ENCODE measurements at regions not wholly inside any gene's neighbourhood (a gene's known extent, or its start where the extent isn't known, plus 50 kb on each side); places are given as distances from the start of the nearest gene placed in this dataset.

DNA sequence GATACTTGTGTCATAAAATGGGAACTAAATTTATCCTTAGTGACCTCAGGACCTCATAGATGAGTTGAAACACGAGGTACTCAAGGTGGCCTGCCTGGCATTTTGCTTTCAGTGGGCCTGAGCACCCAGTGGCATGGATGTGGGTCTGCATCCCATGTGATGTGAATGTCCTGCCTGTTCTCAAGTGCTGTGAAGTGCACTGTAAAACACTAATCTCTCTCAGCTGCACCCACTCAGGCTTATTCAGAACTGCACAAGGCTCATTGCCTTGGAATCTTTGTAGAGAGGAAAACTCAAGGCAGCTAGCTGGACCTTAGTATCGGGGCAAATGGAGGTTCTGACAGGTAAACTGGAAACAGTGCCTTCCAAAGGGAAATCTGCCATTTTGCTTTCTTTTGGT lies 767.0 kb downstream of the TUSC7 start:
- DNase-seq (ENCODE audit: low read depth), result no peak
- in situ Hi-C loops (cut with HindIII; ENCODE audit: low pct_unique_long_range_greater_than_20kb, low sequenced_read_pairs), result no loop called here

DNA sequence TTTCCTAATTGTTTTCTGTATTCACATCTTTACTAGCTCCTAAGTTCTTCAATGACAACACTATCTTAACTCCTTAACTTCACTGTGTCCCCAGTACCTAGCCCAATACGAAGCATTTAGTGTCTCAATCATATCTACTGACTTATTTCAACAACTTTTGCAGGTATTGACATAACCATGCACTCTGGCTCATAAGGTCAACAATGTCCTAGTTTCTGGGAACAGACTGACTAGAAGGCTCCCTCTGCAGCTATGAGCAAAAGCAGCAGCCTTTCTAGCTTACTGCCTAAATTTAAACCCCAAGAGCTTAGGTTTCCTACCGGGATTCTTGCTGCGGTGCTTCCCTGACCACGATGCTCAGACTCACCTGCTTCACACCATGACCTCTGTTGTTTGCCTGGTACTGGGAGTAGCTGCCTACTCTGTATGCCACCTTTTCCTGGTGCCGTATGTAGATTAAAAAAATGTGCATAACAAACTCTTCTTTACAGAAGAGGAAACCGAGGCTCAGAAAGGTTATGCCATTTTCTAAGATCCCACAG lies 767.7 kb downstream of the TUSC7 start:
- no peak for DNase-seq (ENCODE audit: low read depth)

DNA sequence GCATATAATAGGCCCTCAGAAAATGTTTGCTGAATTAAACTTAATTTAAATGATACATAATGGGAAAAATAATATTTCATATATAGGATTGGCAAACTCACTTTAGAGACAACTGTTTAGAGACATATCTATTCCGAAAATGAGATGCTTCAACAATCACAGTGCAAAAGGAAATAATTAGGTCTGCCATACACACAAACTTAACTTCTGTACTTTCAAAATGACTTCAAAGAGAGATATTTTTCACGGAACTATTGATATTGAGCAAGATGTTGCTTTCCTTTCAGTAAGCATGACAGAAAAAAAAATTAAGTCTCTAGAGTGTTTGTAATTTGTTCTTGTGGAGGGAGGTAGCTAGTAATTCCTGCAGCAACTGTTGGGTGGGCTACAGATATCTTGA lies 769.5 kb downstream of the TUSC7 start:
- in situ Hi-C loops (cut with HindIII; ENCODE audit: low pct_unique_long_range_greater_than_20kb, low sequenced_read_pairs), result no loop called here

More for the DNA sequence above, 767.7 kb downstream of the TUSC7 start:
- in situ Hi-C loops (cut with HindIII; ENCODE audit: low pct_unique_long_range_greater_than_20kb, low sequenced_read_pairs), result no loop called here

DNA sequence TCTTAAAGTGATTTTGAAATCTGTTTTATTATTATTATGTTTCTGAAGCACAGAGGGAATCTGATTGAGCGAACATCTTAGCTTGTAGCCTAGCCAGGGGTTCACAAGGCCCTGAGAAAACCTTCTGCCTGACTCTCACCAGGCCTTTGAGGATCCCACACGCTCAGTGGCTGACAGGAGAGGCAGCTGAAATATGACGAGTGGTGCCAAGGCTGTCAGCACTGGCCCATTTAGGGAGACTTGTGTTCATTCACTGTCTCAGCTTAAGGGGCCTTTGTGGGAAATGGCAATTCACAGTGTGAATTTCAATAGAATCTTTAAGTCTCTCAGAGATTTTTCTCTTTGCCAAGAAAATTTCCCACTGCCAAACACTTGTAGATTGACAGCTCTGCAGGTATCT lies 770.9 kb downstream of the TUSC7 start:
- in situ Hi-C loops (cut with HindIII; ENCODE audit: low pct_unique_long_range_greater_than_20kb, low sequenced_read_pairs), result no loop called here

More for the DNA sequence above, 769.5 kb downstream of the TUSC7 start:
- no peak for DNase-seq (ENCODE audit: low read depth)

DNA sequence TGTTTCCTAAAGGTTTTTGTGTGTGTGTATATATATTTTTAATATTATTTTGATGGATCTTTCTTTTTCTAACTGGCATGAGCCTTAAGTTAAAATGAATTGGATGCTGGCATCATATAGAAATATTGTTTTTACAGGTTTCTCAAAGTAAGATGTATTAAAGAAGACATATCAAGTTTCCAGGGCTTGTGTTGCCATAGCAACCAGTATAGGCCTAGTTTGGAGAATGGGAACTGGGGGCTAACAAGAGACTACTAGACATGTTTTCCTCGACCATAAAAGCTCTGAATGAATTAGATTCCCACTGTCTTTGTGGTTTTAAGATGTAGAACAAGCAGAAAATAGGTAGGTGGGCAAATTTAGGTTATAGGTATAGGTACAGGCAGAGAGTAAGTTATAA lies 771.4 kb downstream of the TUSC7 start:
- no peak for DNase-seq (ENCODE audit: low read depth)
- in situ Hi-C loops (cut with HindIII; ENCODE audit: low pct_unique_long_range_greater_than_20kb, low sequenced_read_pairs), result no loop called here

More for the DNA sequence above, 770.9 kb downstream of the TUSC7 start:
- no peak for DNase-seq (ENCODE audit: low read depth)

DNA sequence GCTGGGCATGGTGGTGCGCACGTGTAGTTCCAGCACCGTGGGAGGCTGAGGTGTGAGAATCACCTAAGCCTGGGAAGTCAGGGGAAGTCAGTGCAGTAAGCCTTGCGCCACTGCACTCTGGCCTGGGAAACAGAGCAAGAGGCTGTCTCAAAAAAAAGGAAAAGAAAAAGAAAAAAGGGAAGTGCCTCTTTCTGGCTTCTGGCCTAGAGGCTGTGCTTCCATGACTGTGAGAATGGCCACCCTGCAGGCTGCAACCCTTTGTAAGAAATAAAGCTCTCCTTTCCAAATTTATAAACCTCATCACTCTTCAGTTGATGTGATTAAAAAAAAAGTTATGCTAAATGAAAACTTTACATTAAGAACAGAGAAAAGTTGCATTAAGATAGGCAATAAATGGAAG lies 774.3 kb downstream of the TUSC7 start:
- no peak for DNase-seq (ENCODE audit: low read depth)
- in situ Hi-C loops (cut with HindIII; ENCODE audit: low pct_unique_long_range_greater_than_20kb, low sequenced_read_pairs), result no loop called here

DNA sequence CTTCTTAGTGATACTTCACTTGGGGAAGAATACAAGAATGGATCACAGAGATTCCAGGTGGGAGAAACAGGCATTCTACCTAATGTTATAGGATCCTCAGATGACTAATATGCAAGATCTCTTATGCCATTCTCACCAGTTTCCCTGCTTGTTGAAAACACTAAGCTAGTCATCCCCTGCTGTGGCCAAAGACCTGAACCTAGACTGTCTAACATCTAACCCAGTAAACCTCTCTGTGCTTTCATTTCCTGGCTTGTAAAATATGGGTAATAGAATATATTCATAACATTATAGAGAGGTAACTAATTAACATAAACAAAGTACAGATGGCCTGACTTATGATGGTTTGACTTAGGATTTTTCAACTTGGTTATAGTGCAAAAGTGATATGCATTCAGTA lies 776.3 kb downstream of the TUSC7 start:
- in situ Hi-C loops (cut with HindIII; ENCODE audit: low pct_unique_long_range_greater_than_20kb, low sequenced_read_pairs), result no loop called here

DNA sequence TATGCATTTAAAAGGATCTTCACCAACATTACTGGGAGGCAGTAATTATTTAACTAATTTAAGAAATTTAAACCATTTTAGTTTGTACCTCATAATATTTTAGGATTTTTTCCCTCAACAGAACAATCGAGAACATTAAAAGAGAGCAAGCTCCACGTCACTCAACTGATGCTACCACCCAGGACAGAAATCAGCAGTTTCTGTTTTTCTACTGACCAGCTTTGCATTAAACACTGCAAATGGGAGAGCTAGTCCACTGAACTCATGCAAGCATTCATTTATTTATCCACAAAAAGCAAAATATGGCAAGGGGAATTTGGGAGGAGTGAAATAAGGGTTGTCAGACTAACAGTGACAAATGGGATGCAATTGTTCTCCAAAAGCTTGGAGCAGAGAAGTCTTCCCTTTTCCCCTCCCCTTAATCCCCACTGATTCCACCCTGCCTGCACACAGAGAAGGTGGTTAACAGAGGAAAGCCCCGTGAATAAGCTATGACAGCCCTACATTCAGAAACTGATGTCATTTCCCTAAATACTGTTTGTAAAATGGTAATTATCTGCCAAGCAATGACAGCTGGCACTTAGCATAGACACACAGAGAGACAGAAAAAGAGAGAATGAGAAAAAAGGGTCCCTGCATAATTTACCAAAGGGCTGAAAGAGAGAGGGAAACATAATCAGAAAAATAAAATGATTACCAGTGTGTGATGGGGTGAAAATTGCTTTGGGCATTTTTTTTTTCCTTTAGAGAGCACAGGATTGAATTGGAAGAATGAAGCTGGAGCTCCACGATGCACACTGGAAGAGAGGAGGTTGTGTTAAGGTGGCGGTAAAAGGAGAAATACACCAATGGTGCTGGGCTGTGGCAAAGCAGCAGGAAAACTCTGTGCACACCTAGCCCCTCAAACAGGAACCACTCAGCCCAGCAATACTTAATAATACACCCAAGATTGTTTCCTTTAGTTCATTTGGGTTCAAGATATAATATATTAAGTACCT lies 777.4 kb downstream of the TUSC7 start:
- DNase-seq (ENCODE audit: low read depth), result no peak
- in situ Hi-C loops (cut with HindIII; ENCODE audit: low pct_unique_long_range_greater_than_20kb, low sequenced_read_pairs), result no loop called here

More for the DNA sequence above, 776.3 kb downstream of the TUSC7 start:
- DNase-seq (ENCODE audit: low read depth), result no peak

DNA sequence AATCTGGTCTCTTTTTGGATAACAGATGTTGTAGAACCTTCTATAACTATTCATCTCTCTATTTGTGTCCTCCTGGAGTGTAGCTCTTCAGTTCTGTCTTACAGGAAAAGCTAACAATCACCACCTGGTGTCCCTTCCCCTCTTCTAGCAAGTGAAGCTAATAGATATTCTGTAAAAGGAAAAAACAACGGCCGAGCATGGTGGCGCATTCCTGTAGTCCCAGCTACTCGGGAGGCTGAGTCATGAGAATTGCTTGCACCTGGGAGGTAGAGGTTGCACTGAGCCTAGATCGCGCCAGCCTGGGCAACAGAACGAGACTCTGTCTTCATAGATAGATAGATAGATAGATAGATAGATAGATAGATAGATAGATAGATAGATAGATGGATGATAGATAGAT lies 779.4 kb downstream of the TUSC7 start:
- in situ Hi-C loops (cut with HindIII; ENCODE audit: low pct_unique_long_range_greater_than_20kb, low sequenced_read_pairs), result no loop called here
- DNase-seq (ENCODE audit: low read depth), result no peak

DNA sequence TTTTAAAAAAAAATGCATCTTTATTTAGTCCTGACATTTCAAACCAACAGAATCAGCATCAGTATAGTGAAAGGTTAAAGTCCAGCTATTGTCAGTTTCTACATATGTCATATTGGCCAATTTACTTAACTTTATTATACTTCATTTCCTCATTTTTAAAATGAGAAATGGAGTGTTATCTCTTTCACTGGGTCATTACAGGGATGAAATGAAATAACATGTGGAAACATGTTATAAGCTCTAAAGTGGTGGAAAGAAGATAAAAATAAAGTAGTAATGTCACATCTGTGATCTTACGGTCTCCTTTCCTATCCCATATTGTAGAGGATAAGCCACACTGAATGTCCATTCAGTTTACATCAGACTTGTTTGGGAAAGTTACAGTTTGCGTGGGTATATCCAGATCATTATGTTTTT lies 780.1 kb downstream of the TUSC7 start:
- no peak for DNase-seq (ENCODE audit: low read depth)
- in situ Hi-C loops (cut with HindIII; ENCODE audit: low pct_unique_long_range_greater_than_20kb, low sequenced_read_pairs), result no loop called here

DNA sequence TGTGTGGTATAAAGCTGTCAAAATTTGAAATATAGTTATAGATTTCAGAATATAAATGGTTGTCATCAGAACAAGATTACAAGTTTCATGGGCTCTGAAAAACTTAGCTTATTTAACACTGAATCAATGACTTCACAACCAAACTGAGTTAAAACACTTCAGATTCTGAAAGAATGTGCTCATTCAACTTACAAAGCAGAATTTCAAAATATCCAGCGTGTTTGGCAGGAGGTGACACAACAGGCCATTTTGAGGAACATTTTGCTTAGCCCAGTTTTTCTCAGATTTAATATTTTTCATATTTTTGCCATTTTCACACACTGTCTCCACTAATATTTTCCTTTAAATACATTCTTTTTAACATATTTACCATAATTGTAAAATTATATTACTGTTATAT lies 781.1 kb downstream of the TUSC7 start:
- no peak for DNase-seq (ENCODE audit: low read depth)
- in situ Hi-C loops (cut with HindIII; ENCODE audit: low pct_unique_long_range_greater_than_20kb, low sequenced_read_pairs), result no loop called here

DNA sequence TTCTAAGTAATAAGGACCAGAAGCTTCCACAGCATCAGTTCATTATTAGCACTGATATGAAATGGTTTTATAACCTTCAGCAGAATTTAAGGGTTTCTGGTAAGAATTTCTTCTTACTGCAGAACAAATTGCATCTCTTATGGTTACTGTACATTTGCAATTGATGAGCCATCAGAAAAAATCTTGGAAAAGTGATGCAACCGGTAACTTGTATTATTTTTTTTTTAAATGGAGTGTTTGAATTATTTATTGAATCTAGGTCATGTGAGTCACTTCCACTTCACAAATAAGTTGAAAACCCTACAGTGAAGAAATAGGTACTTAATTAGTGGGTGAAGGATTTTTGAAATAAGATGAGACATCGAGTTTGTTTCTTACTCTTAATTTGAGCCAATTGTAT lies 786.0 kb downstream of the TUSC7 start:
- in situ Hi-C loops (cut with HindIII; ENCODE audit: low pct_unique_long_range_greater_than_20kb, low sequenced_read_pairs), result no loop called here
- DNase-seq (ENCODE audit: low read depth), result no peak

DNA sequence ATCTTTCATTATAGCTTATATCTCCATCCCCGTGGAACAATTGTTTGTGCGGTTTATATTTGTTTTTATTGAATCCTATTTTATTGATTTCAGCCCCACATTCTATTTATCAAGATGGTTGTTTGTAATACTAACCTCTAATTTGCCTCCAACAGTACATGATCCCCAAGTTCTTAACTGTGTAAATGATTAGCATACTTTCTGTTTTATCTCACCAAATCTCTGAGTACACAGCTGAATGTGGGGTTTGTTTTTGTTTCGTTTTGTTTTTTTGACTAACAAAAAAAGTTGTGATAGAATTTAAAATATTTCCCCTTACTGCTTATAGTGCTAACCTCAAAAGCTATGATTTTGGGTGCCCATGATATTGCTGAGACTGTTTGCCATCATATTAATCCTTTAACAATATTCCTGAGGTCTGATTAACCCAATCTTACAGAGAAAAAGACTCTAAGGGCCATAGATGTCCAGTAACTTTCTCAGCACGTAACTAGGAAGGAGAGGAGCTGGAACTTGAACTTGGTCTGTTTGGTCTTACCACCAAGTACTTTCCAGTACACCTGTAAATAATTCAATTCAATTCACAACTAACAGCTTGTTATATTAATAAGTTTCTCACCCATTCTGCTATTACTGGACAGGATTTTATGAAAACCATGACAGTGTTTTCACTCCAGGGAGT lies 789.8 kb downstream of the TUSC7 start:
- in situ Hi-C loops (cut with HindIII; ENCODE audit: low pct_unique_long_range_greater_than_20kb, low sequenced_read_pairs), result no loop called here
- DNase-seq (ENCODE audit: low read depth), result no peak

DNA sequence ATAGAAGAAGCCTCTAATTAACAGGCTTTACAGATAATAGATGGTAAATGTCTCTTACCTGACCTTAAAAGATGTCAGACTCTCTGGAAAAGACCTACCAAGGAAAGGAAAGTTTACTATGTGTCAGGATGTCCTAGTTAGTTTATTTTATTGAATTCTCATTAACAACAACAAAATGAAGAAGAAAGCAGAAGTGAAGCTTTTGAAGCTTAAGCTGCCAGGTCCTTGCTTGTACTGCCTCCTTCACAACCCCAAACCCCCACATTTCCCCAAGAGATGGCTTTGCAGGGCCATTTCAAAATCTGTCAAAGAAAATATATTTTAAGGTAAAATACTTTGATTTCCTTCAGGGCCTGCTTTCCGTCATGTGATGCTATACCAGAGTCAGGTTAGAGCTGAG lies 798.4 kb downstream of the TUSC7 start:
- in situ Hi-C loops (cut with HindIII; ENCODE audit: low pct_unique_long_range_greater_than_20kb, low sequenced_read_pairs), result no loop called here
- DNase-seq (ENCODE audit: low read depth), result no peak

DNA sequence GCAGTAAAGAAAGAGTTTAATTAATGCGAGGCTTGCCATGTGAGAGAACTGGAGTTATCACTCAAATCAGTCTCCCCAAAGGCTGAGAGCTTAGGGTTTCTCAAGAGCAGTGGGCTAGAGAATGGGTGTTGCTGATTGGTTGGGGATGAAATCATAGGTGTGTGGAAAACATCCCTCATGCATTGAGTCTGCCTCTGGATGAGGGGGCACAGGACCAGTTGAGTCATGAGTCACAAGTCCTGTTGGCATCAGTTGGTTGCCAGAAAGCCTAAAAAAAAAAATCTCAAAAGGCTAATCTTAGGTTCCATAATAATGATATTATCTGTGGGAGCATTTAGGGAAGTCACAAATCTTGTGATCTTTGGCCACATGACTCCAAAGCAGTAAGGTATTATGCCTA lies 800.3 kb downstream of the TUSC7 start:
- DNase-seq (ENCODE audit: low read depth), result no peak
- in situ Hi-C loops (cut with HindIII; ENCODE audit: low pct_unique_long_range_greater_than_20kb, low sequenced_read_pairs), result no loop called here

DNA sequence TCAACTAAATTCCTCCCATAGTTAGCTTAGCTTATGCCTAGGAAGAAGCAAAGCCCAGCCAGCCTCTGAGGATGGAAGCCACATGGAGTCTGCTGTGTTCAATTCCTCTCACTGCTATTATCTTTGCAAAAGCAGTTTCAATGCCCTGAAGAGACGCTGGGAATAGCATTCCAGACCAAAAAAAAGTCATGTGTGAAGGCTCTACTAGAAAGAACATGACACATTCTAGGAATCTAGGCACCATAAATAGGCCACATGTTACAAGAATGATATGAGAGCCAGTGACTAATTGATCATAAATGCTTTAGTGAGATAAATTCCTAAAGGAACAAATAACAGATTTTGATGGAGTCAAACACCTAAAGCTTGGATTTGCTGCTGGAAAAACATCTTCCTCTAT lies 800.8 kb downstream of the TUSC7 start:
- in situ Hi-C loops (cut with HindIII; ENCODE audit: low pct_unique_long_range_greater_than_20kb, low sequenced_read_pairs), result no loop called here
- DNase-seq (ENCODE audit: low read depth), result no peak

DNA sequence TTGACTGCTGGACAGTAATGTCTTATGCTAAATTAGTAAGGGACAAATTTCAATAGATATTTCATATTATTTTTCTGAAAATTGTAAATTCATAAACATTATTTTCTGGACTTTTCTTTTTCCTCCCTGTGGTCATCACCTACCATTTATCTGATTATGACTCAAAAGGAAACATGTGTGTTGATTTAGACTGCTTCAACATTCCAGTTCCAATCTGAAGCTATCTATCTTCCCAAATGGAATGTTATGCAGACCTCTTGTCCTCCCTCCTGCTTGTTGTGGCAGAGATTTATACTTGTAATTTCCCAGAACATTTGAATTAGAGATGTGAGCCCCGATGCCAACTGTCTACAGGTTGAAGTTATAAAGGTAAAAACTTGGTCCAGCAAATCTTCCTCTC lies 803.4 kb downstream of the TUSC7 start:
- in situ Hi-C loops (cut with HindIII; ENCODE audit: low pct_unique_long_range_greater_than_20kb, low sequenced_read_pairs), result no loop called here
- no peak for DNase-seq (ENCODE audit: low read depth)

DNA sequence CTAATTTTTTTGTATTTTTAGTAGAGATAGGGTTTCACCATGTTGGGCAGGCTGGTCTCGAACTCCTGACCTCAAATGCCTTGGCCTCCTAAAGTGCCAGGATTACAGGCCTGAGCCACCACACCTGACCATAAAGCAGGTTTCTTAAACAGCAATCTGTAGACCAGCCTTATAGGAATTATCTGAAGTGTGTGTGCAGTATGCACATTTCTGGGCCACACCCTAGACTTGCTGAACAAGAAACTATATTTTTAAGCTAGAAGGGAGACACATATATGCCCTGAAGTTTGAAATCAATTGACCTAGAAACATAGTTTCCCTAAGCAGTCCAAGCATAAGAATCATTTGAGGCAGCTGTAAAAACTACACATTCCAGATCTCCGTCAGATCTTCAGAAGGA lies 805.7 kb downstream of the TUSC7 start:
- no peak for DNase-seq (ENCODE audit: low read depth)
- in situ Hi-C loops (cut with HindIII; ENCODE audit: low pct_unique_long_range_greater_than_20kb, low sequenced_read_pairs), result no loop called here

DNA sequence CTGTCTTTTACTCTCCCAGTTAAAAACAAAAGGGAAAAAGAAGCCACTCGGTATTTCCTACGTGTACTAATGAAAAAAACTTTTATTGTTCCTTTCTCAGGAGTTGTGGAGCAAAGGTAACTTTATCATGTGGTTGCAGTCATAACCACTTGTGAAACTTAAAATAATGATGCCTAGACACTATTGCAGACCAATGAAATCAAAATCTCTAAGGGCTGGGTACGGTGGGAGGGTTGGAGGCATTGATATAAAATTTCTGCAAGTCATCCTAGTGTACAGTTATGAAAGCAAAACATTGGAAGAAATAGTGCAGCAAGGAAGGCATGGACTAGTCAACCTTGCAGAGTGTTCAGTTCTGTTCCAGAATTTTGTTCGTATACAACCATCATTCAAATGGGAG lies 808.8 kb downstream of the TUSC7 start:
- DNase-seq (ENCODE audit: low read depth), result peak; percentile 8
- in situ Hi-C loops (cut with HindIII; ENCODE audit: low pct_unique_long_range_greater_than_20kb, low sequenced_read_pairs), result no loop called here
